Breast epithelium (tissue), 3 donors: ENCODE measurements at regions not wholly inside any gene's neighbourhood (a gene's known extent, or its start where the extent isn't known, plus 50 kb on each side); places are given as distances from the start of the nearest gene placed in this dataset.

Experiments used
- POLR2AphosphoS5 ChIP-seq, 3 donors: sonication (generic); formaldehyde crosslinking; IDR thresholded peaks; one replicate each; pipeline ENCODE4 v1.6.1; 2017; ENCODE audit warnings: antibody characterized with exemption in 3 of 3
- TF ChIP-seq, protein P1 (sequence below), 3 donors: fragments of 450-650 bp; IDR thresholded peaks; one replicate each; pipeline ENCODE4 v1.5.1; 2016 to 2017; ENCODE audit warnings: antibody characterized with exemption in 3 of 3, mild to moderate bottlenecking in 3 of 3, moderate library complexity in 3 of 3

- TF ChIP-seq, protein P1, sequence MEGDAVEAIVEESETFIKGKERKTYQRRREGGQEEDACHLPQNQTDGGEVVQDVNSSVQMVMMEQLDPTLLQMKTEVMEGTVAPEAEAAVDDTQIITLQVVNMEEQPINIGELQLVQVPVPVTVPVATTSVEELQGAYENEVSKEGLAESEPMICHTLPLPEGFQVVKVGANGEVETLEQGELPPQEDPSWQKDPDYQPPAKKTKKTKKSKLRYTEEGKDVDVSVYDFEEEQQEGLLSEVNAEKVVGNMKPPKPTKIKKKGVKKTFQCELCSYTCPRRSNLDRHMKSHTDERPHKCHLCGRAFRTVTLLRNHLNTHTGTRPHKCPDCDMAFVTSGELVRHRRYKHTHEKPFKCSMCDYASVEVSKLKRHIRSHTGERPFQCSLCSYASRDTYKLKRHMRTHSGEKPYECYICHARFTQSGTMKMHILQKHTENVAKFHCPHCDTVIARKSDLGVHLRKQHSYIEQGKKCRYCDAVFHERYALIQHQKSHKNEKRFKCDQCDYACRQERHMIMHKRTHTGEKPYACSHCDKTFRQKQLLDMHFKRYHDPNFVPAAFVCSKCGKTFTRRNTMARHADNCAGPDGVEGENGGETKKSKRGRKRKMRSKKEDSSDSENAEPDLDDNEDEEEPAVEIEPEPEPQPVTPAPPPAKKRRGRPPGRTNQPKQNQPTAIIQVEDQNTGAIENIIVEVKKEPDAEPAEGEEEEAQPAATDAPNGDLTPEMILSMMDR (IDR thresholded peaks at IDR 0.05) = no peak
- TF ChIP-seq POLR2AphosphoS5 (IDR thresholded peaks at IDR 0.05) = no peak
These were observed 808.1 kb downstream of the RNF144A start for GRCh38 chr2:7725171-7725849.
